ENCODE measurements at regions not wholly inside any gene's neighbourhood (a gene's known extent, or its start where the extent isn't known, plus 50 kb on each side); places are given as distances from the start of the nearest gene placed in this dataset.

DNA sequence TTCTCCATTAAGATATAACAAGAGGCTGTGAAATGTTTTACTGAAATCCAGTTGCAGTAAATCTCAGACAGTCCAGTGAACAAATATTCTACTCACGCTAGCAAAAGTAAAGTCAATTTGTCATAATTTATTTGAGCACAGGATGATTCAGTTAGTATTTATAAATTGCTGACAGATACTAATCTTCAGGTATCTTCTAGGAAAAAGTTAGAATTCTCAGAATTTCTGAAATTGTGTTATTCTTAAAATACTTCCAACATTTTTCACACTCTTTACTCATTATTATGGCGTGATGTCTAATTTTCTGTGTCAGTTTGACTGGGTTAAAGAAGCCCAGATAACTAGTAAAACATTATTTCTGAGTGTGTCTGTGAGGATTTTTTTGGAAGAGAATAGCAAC, 460.2 kb upstream of the ACVR2A start:
- DNase-seq (ENCODE audit: low read depth in 4 of 4, low spot score in 2 of 4): no peak

DNA sequence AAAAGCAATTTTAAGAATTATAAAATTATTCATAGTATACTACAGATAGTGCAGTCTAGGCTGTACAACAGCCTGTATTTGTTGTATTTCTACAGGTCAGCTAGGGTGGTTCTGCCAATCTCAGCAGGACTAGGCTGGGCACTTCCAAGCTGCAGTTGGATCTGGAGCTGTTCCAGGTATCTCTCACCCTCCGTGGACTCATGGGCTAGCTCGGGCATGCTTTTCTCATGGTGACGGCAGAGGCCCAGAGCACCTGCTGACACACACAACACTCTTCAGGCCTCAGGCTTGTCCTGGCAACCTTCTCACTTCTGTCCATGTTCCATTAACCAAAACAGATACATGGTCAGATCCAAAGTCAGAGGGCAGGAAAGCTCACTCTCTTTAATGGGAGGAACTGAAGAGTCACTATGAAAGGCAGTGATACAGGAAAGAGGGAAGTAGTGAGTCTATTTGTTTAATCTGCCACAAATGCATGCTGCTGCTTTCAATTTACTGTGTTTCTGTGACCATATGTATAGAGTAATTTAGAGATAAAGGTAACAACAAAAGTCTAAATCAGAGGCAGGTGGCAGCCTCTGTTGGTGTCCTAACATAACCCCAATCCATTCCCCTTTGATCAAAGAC, 462.4 kb upstream of the ACVR2A start:
- DNase-seq (ENCODE audit: low read depth in 4 of 4, low spot score in 2 of 4): no peak

- no peak for DNase-seq (ENCODE audit: low read depth in 4 of 4, low spot score in 2 of 4)
Observed at GRCh38 chr2:147378403-147378802, 466.4 kb upstream of the ACVR2A start.

- DNase-seq (ENCODE audit: low read depth in 4 of 4, low spot score in 2 of 4): no peak
Observed at GRCh38 chr2:147375073-147375472, 469.8 kb upstream of the ACVR2A start.

DNA sequence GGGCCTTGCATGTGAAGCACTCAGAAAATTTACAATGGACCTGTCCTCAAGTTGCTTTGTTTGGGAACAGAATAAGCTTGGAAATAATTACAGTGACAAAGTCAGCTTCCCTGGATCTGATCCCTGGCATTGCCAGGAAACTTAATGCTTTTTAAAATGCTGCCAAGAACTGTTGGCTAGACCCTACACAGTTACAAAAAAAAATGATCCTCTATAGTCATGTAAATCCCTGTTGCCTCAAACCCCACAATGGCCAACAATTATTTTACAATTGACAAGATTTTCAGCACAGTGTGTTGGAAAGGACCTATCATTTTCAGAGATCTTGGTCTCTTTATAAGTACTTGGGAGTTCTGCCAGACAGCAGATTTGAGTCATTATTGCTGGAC, 470.4 kb upstream of the ACVR2A start:
- DNase-seq (ENCODE audit: low read depth in 4 of 4, low spot score in 2 of 4): no peak

DNA sequence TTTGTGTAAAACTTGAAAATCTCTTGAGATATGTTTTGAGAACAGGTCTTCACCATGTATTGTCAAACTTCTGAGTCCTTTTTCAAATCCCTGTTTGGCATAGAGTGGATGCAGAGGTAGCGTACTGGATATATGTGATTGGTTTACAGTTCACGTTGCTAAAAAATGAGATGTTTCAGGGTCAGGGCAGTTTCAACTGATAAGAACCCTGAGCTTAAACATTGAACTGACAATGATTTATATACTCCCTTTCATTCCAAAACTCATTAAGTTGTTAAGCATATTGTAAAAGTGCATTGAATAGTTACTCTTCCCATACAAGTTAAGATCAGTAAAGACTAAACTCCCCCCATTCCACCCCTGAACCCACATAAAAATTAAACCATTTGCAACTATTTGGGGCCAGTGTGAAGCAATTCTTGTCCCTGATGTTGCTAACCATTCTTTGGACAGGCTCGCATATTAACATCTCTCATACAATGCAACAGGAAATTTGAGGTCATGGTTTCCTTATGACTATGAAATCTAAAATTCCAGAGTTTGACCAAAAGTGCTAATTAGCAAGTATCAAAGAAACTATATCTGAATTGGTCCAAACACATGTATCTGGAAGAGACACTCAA, 470.9 kb upstream of the ACVR2A start:
- DNase-seq (ENCODE audit: low read depth in 4 of 4, low spot score in 2 of 4): no peak

GRCh38 chr2:147368306-147368705, 476.5 kb upstream of the ACVR2A start:
- no peak for DNase-seq (ENCODE audit: low read depth in 4 of 4, low spot score in 2 of 4)

- no peak for DNase-seq (ENCODE audit: low read depth in 4 of 4, low spot score in 2 of 4)
Observed at GRCh38 chr2:147366279-147366678, 478.6 kb upstream of the ACVR2A start.

DNA sequence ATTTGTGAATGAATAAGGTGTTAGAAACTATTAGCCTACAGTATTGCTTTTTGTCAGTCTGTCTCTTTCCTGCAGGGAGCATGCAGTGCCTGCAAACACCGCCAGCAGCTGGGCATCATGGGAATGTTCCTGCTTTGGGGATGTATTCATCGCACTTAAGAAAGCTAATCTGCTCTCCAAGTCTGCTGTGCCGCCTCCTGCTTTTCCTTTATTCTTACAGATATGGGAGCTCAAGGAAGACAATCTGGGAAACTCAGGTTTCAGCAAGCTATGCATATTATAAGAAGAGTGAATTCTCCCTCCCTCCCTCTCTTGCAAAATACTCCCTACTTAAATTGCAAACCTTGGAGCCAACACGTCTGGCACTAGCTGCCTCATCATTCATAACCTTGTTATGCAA, 479.2 kb upstream of the ACVR2A start:
- no peak for DNase-seq (ENCODE audit: low read depth in 4 of 4, low spot score in 2 of 4)

DNA sequence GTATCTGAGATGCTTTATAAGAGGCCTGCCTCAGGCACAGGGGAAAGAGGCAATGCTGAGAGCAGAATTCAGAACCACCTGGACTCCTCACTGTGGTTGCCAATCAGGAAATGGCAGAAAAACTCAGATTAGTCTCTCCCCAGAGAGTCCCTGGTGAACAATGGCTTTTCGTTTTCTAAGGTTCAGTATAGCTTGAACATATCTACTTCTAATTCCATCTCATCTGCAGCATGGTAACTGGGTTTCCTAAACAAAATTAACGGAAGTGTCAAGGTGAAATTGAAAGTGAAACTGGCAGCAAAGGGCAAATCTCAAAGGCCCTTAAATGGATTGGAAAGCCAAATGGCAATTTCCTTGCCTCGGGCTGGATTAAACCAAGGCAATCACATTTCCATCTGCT, 480.2 kb upstream of the ACVR2A start:
- DNase-seq (ENCODE audit: low read depth in 4 of 4, low spot score in 2 of 4): no peak

- DNase-seq (ENCODE audit: low read depth in 4 of 4, low spot score in 2 of 4): no peak
Observed at GRCh38 chr2:147363181-147363580, 481.6 kb upstream of the ACVR2A start.

GRCh38 chr2:147358375-147358774, 486.5 kb upstream of the ACVR2A start:
- DNase-seq (ENCODE audit: low read depth in 4 of 4, low spot score in 2 of 4): no peak

DNA sequence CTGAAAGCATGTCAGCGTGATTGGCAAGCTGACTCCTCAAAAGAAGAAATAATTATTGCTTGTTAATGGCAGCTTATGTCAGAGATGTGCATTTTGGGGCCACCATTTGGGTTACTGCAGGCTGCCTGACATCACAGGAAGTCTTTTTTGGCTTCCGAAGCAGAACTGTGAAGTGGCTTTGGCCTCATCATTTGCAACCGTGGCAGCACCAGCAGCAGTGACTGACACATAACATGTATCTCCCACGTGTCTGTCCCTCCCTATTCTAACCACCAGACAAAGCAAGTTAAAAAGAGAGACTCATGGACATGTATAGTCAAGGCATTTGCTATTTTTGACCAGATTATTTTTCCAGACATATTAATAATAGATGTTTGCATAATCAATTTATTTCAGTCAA, 488.7 kb upstream of the ACVR2A start:
- DNase-seq (ENCODE audit: low read depth in 4 of 4, low spot score in 2 of 4): no peak

GRCh38 chr2:147355706-147356105, 489.1 kb upstream of the ACVR2A start:
- DNase-seq (ENCODE audit: low read depth in 4 of 4, low spot score in 2 of 4): no peak

DNA sequence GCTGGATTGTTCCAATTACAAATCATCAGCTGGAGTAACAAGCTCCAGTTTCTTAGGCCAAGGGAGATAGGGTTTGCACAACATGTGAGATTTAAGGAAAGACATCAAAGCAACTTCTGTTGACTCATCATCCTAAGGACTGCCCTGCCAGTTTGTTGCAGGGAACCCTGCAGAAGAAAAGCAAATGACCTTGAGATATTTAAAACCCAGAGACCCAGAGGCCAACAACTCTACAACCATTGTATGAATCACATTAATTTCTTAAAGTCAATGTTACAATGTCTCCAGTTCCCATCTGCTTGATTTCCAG, 491.8 kb upstream of the ACVR2A start:
- DNase-seq (ENCODE audit: low read depth in 4 of 4, low spot score in 2 of 4): no peak

DNA sequence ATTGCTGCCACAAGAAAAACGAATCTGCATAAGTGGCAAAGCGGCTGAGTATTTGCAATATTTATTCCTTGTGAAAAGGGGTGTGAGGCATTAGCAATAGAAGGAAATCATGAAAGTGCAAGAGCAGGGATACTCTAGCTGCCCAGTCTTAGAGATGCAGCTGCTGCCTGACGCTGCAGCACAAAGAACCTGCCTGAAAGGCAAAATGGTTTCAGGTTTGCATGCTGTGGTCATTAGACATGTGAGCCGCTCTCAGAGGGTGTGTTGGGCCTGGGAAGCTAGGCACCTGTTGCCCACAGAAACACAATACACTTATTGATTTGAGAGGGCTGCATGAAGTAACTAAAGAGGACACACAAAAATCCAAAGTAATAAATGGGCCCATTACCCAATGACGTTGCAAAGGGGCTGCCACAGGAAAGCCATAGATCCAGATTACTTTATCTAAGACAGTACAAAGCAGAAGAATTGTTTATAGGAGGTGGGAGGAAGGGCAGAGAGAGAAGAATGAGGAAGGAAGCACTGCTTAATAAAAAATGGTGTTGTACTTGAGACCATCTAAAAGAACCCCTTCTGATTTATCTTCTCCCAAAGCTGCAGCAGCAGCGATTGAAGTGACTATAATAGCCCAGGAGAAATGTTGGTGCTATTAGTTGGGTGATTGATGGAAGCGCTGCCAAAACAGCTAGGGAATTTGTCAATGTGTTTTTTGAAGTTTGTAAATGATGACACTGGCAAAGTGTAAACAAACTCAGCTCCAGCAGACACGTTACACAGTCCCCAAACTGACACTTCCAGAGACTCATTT, 492.4 kb upstream of the ACVR2A start:
- DNase-seq (ENCODE audit: low read depth in 4 of 4, low spot score in 2 of 4): no peak

DNA sequence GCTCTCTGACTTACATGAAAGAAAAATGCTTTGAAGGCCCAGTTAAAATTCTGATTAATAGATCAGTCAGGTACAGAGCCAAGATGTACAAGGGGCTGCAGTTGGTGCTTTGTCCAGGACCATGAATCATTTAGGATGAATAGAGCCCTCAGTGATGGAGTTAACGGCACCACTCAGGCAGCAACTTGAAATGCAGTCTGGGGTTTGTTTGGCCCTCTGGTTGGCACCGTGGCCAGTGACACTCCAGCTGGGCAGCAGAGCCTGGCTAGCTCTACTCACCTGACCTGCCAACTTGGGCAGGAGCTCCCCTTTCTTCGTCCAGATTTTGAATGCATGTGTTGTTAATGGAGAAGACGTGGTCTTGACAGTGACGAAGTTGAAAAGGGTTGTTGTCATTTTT, 493.0 kb upstream of the ACVR2A start:
- no peak for DNase-seq (ENCODE audit: low read depth in 4 of 4, low spot score in 2 of 4)

GRCh38 chr2:147348931-147349555, 495.8 kb upstream of the ACVR2A start:
- DNase-seq (ENCODE audit: low read depth in 4 of 4, low spot score in 2 of 4): no peak

- no peak for DNase-seq (ENCODE audit: low read depth in 4 of 4, low spot score in 2 of 4)
Observed at GRCh38 chr2:147346142-147346541, 498.7 kb upstream of the ACVR2A start.

DNA sequence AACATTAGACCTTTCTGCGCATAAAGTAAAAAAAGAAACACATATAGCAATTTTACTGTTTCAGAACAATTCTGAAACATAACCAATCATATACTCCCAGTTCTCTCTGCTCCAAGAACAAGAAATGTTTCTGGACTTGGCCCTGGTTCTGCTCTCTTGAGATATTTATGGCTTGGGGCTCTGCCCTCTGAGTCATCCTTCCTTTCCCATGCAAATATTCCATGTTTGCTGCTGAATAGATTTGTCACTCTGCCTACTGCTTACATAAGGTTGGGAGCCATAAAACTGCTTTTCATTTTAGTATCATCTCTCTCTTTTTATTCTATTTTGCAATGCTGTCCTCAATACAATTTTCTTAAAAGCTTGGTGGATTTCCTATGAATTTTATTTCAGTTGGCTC, 499.6 kb upstream of the ACVR2A start:
- no peak for DNase-seq (ENCODE audit: low read depth in 4 of 4, low spot score in 2 of 4)

GRCh38 chr2:147342329-147342728, 502.5 kb upstream of the ACVR2A start:
- DNase-seq (ENCODE audit: low read depth in 4 of 4, low spot score in 2 of 4): no peak

Data from left renal cortex interstitium (tissue), 4 donors.